Smooth muscle cell (in vitro differentiated cells): ENCODE measurements at regions not wholly inside any gene's neighbourhood (a gene's known extent, or its start where the extent isn't known, plus 50 kb on each side); places are given as distances from the start of the nearest gene placed in this dataset.

ENCODE experiments used
- DNase-seq: peaks from one replicate; lab custom pipeline; 2025; ENCODE audit not compliant: unreplicated experiment; lab: John Stamatoyannopoulos, UW
- H2AFZ ChIP-seq: fragments of 200-600 bp; sonication (generic); 2 replicates; pipeline ENCODE4 v1.6.0; 2016; ENCODE audit warnings: antibody characterized with exemption, low read depth, mild to moderate bottlenecking
- H3F3A ChIP-seq: fragments of 200-600 bp; sonication (generic); 2 replicates; pipeline ENCODE4 v1.6.0; 2017; ENCODE audit warnings: antibody characterized with exemption, low read depth
- H3K27ac ChIP-seq: fragments of 200-600 bp; sonication (generic); 2 replicates; pipeline ENCODE4 v1.5.1; 2016; ENCODE audit warnings: low read depth, mild to moderate bottlenecking
- H3K27me3 ChIP-seq: fragments of 200-600 bp; sonication (generic); 2 replicates; pipeline ENCODE4 v1.6.1; 2016; ENCODE audit warnings: low read depth, mild to moderate bottlenecking
- H3K36me3 ChIP-seq: fragments of 200-600 bp; sonication (generic); 2 replicates; pipeline ENCODE4 v1.5.1; 2016; ENCODE audit warnings: low read depth
- H3K4me1 ChIP-seq: fragments of 200-600 bp; sonication (generic); 2 replicates; pipeline ENCODE4 v1.5.1; 2016; ENCODE audit warnings: low read depth
- H3K4me2 ChIP-seq: fragments of 200-600 bp; sonication (generic); 2 replicates; pipeline ENCODE4 v1.6.0; 2016; ENCODE audit warnings: mild to moderate bottlenecking
- H3K4me3 ChIP-seq: fragments of 200-600 bp; sonication (generic); 2 replicates; pipeline ENCODE4 v1.5.1; 2016; ENCODE audit warnings: mild to moderate bottlenecking
- H3K79me2 ChIP-seq: fragments of 200-600 bp; sonication (generic); 2 replicates; pipeline ENCODE4 v1.6.0; 2016; ENCODE audit warnings: low read depth, mild to moderate bottlenecking
- H3K9ac ChIP-seq: fragments of 200-600 bp; sonication (generic); 2 replicates; pipeline ENCODE4 v1.6.0; 2016; ENCODE audit warnings: low read depth
- H3K9me3 ChIP-seq: fragments of 200-600 bp; sonication (generic); replicated peaks from 2 replicates; pipeline ENCODE4 v1.5.1; 2016; ENCODE audit warnings: low read depth
- H4K20me1 ChIP-seq: fragments of 200-600 bp; sonication (generic); 2 replicates; pipeline ENCODE4 v1.6.0; 2016; ENCODE audit warnings: low read depth
- CTCF ChIP-seq: fragments of 200-600 bp; sonication (generic); IDR thresholded peaks from 2 replicates; pipeline ENCODE4 v1.5.1; 2017; ENCODE audit warnings: borderline replicate concordance, mild to moderate bottlenecking, antibody characterized with exemption; ENCODE audit not compliant: insufficient read depth, poor library complexity, severe bottlenecking
- WGBS: methylation state at CpG from one replicate; pipeline ENCODE4 v1.1.7; 2016; ENCODE audit warnings: low lambda C conversion rate; 5-methylcytosine and 5-hydroxymethylcytosine counted together

GRCh38 chr2:852168-852567 lies 98.5 kb upstream of the SNTG2 start:
- no peaks in the 10 kb centered on the region for H3K79me2 ChIP-seq
- no peaks in the 10 kb centered on the region for H3K27me3 ChIP-seq
- no peaks in the 10 kb centered on the region for H3K36me3 ChIP-seq
- no peak for TF ChIP-seq CTCF
- H3K4me1 ChIP-seq, result peaks cover 5% of the 10 kb centered on the region
- no peak overlapping the region for H3K27ac ChIP-seq
- no peak for DNase-seq
- H3K9ac ChIP-seq, result no peak overlapping the region
- 87% methylated on average over 6 of the region's 6 CpGs for WGBS
- H3K4me2 ChIP-seq, result no peak overlapping the region
- no peaks in the 10 kb centered on the region for H4K20me1 ChIP-seq
- H2AFZ ChIP-seq, result no peak overlapping the region
- H3F3A ChIP-seq, result no peaks in the 10 kb centered on the region
- H3K9me3 ChIP-seq, result no peaks in the 10 kb centered on the region
- H3K4me3 ChIP-seq, result no peak overlapping the region

- no peak overlapping the region for H3K27ac ChIP-seq
- no peak for TF ChIP-seq CTCF
These were observed 99.0 kb upstream of the SNTG2 start for GRCh38 chr2:851680-852079.

GRCh38 chr2:851078-851477 lies 99.6 kb upstream of the SNTG2 start:
- TF ChIP-seq CTCF, result no peak
- H3K4me3 ChIP-seq, result no peak overlapping the region
- H4K20me1 ChIP-seq, result no peaks in the 10 kb centered on the region
- H3K36me3 ChIP-seq, result no peaks in the 10 kb centered on the region
- no peaks in the 10 kb centered on the region for H3K9me3 ChIP-seq
- no peaks in the 10 kb centered on the region for H3F3A ChIP-seq
- no peaks in the 10 kb centered on the region for H3K27me3 ChIP-seq
- H3K9ac ChIP-seq, result no peak overlapping the region
- 76% methylated on average over 3 of the region's 3 CpGs for WGBS
- no peaks in the 10 kb centered on the region for H3K79me2 ChIP-seq
- no peak overlapping the region for H3K27ac ChIP-seq
- H3K4me1 ChIP-seq, result peaks cover under 1% of the 10 kb centered on the region
- no peak for DNase-seq
- H3K4me2 ChIP-seq, result no peak overlapping the region
- H2AFZ ChIP-seq, result no peak overlapping the region

More at GRCh38 chr2:851680-852079, 99.0 kb upstream of the SNTG2 start:
- Histone ChIP-seq H3K4me1 (peaks cover 5% of the 10 kb centered on the region), H3F3A (no peaks in the 10 kb centered on the region), H3K9ac (no peak overlapping the region), H3K27me3 (no peaks in the 10 kb centered on the region), H2AFZ (no peak overlapping the region), H3K4me2 (no peak overlapping the region), H3K4me3 (no peak overlapping the region), H3K79me2 (no peaks in the 10 kb centered on the region), H3K36me3 (no peaks in the 10 kb centered on the region), H3K9me3 (no peaks in the 10 kb centered on the region), H4K20me1 (no peaks in the 10 kb centered on the region)
- 94% methylated on average over 8 of the region's 8 CpGs for WGBS
- DNase-seq, result no peak

GRCh38 chr2:850429-850828 lies 100.2 kb upstream of the SNTG2 start:
- 73% methylated on average over 5 of the region's 5 CpGs for WGBS
- H3K4me1 ChIP-seq, result no peaks in the 10 kb centered on the region
- no peak overlapping the region for H3K4me2 ChIP-seq
- H3K4me3 ChIP-seq, result no peak overlapping the region
- H4K20me1 ChIP-seq, result no peaks in the 10 kb centered on the region
- no peaks in the 10 kb centered on the region for H3F3A ChIP-seq
- no peak overlapping the region for H2AFZ ChIP-seq
- H3K27me3 ChIP-seq, result no peaks in the 10 kb centered on the region
- DNase-seq, result no peak
- no peak overlapping the region for H3K9ac ChIP-seq
- TF ChIP-seq CTCF, result no peak
- H3K79me2 ChIP-seq, result no peaks in the 10 kb centered on the region
- no peak overlapping the region for H3K27ac ChIP-seq
- no peaks in the 10 kb centered on the region for H3K36me3 ChIP-seq
- H3K9me3 ChIP-seq, result no peaks in the 10 kb centered on the region
